Esophagus muscularis mucosa (tissue), 4 donors: ENCODE measurements at regions not wholly inside any gene's neighbourhood (a gene's known extent, or its start where the extent isn't known, plus 50 kb on each side); places are given as distances from the start of the nearest gene placed in this dataset.

Experiments
- EP300 ChIP-seq: sonication (generic); formaldehyde crosslinking; IDR thresholded peaks from one replicate; pipeline ENCODE4 v1.6.1; 2017; ENCODE audit warnings: antibody characterized with exemption
- POLR2A ChIP-seq: fragments of 450-650 bp; IDR thresholded peaks from one replicate; pipeline ENCODE4 v1.6.1; 2017; ENCODE audit warnings: antibody characterized with exemption, moderate library complexity, mild to moderate bottlenecking, low read depth
- POLR2AphosphoS5 ChIP-seq, 2 donors: sonication (generic); formaldehyde crosslinking; IDR thresholded peaks; one replicate each; pipeline ENCODE4 v1.6.1; 2017; ENCODE audit warnings: antibody characterized with exemption in 2 of 2
- TF ChIP-seq, protein P1 (sequence below), 3 experiments: fragments of 200-600 bp in 2 of 3; fragments of 450-650 bp in 1 of 3; sonication (generic) in 2 of 3; IDR thresholded peaks; one replicate each; pipeline ENCODE4 v1.5.1; 2017 to 2019; ENCODE audit warnings: antibody characterized with exemption in 3 of 3, mild to moderate bottlenecking in 2 of 3, moderate library complexity in 1 of 3

DNA sequence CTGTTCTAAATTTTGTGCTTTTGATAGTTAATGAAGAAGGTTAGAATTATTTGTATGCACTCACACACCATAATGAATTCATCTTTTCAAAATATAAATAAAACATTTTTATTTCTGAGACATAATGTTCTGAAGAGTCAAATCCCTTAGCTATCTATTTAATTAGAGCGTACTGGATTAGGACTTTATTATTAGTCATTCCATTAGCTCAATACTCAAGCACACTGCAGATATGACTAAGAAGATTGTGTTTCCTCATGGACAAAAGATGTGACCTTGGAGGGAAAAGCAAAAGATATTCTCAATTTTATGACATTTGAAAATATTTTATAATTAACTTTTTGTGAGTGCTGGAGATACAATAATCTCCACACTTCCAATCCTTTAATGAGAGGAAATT lies 666.4 kb downstream of the CD109 start:
- TF ChIP-seq EP300 (no peak), POLR2AphosphoS5 (IDR thresholded peaks at IDR 0.05) (no peak), POLR2A (no peak)
- TF ChIP-seq, protein P1, sequence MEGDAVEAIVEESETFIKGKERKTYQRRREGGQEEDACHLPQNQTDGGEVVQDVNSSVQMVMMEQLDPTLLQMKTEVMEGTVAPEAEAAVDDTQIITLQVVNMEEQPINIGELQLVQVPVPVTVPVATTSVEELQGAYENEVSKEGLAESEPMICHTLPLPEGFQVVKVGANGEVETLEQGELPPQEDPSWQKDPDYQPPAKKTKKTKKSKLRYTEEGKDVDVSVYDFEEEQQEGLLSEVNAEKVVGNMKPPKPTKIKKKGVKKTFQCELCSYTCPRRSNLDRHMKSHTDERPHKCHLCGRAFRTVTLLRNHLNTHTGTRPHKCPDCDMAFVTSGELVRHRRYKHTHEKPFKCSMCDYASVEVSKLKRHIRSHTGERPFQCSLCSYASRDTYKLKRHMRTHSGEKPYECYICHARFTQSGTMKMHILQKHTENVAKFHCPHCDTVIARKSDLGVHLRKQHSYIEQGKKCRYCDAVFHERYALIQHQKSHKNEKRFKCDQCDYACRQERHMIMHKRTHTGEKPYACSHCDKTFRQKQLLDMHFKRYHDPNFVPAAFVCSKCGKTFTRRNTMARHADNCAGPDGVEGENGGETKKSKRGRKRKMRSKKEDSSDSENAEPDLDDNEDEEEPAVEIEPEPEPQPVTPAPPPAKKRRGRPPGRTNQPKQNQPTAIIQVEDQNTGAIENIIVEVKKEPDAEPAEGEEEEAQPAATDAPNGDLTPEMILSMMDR (IDR thresholded peaks at IDR 0.05), result no peak
